ENCODE measurements at regions not wholly inside any gene's neighbourhood (a gene's known extent, or its start where the extent isn't known, plus 50 kb on each side); places are given as distances from the start of the nearest gene placed in this dataset.
"Not testable (repeated sequence)": the region's sequence is repeated elsewhere in the genome, so short reads cannot be mapped to it uniquely, and the experiment has no call there.

DNA sequence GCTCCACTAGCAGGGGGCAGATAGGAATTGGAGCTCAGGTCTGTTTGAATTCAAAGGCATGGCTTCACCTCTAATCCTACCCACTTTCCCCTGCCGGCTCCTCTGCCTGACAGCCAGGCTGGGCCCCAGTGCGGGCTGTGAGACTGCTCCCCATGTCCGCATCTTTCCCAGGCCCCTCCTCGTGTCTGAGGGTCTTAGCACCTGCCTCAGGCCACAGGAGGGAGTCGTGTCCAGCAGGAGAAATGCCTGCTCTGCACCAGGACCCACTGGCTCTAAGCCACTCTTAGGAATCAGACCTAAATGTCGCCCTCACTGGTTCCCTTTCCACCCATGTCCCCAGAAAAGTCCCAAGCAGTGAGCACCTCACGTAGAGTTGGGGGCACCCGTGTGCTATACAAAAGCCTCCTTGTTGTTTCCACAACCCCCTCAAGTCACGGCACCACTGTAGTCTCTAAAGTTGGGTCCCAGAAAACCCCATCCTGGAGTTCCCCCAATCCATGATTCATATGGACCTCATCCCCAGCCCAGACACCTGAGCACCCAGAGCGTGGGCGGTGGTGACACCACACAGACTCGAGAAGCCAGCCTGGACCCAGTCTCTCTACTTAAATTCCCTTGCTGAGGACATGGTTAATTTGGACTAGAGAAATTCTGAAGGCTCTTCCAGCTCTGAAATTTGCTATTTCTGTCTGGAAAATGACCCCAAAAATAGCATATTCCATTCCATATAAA, 466.4 kb upstream of the ZMIZ1 start:
- DNase-seq = no peak

DNA sequence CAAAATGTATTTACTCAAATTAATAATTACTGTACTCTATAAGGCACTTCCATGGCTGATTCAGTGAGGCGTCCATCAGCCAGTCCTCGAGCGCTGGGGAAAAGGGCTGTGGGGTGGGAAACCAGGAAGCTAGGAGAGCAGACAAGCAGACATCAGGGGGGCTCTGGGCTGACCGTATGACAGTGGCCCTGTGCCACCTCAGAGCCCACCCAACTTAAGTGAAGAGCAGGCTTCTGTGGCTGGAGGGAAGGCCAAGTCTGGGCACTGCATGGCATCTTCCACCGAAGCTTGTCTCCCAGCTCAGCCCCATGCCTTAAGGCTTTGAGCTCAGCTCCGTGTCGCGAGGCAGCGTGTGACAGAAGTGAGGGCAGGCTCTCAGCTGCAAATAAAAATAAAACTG, 464.5 kb upstream of the ZMIZ1 start:
- DNase-seq = no peak

DNA sequence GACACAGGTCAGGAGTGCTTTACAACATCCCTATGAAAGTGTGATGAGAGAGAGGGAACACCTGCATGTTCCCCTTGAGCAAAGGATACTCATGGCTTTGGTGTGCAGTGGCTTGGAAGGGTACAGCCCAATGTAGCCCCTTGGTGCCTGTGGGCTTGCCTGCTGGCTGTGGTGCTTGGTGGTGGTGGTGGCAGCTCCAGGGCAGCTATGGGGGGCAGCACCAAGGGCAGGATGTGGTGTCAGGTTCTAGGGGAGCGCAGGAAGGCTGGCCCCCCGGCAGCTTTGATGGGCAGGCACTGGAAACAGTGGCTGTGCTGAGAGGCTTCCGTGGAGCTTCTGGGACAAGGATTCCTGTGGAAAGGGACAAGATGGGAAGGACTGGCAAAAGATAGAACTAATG, 464.0 kb upstream of the ZMIZ1 start:
- DNase-seq = no peak

DNA sequence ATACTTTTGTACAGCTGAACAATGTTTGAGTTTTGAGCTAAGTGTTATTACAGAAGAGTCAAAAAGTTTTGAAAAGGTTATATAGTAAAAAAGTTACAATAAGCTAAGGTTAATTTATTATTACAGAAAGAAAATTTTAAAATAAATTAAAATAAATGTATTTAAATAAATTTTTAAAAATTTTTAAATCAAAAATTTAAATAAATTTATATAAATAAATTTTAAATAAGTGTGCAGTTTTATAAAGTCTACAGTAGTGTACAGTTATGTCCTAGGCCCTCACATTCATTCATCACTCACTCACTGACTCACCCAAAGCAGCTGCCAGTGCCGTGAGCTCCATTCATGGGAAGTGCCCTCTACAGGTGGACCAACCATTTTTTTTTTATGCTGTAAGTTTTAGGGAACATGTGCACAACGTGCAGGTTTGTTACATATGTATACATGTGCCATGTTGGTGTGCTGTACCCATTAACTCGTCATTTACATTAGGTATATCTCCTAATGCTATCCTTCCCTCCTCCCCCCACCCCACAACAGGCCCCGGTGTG, 462.9 kb upstream of the ZMIZ1 start:
- no peak for DNase-seq

DNA sequence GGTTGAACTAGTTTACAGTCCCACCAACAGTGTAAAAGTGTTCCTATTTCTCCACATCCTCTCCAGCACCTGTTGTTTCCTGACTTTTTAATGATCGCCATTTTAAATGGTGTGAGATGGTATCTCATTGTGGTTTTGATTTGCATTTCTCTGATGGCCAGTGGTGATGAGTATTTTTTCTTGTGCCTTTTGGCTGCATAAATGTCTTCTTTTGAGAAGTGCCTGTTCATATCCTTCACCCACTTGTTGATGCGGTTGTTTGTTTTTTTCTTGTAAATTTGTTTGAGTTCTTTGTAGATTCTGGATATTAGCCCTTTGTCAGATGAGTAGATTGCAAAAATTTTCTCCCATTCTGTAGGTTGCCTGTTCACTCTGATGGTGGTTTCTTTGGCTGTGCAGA, 462.0 kb upstream of the ZMIZ1 start:
- DNase-seq = not testable (repeated sequence)

DNA sequence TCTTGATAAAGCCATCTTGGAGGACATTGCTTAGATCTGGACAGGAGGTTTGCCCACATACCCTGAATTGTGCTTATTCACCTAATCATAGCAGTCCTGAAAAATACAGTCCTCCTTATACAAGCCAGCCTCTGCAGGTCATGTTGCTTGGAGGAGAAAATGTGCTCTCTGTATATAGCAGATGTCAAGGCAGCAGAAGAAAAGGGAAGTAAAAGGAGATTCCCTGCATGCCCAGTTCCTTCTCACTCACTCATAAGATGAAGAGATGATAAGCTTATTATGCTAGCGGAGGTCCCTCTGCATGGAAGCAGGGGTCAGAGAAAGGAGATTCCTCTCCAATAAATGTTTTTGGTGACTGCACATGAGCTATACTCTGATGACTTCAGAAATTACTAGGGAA, 458.8 kb upstream of the ZMIZ1 start:
- no peak for DNase-seq

DNA sequence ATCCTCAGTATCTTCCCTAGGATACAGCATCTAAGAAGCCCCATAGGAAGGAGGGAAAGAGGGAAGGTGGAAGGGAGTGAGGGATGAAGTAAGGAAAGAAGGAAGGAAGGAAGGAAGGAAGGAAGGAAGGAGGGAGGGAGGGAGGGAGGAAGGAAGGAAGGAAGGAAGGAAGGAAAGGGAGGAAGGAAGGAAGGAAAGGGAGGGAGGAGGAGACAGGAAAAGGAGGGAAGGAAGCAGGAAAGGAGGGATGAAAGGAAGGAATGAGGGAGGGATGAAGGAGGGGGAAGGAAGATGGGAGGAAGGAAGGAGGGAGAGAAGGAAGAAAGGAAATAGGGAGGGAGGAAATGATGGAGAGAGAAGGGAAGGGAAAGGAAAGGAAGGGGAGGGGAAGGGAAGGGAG, 455.6 kb upstream of the ZMIZ1 start:
- DNase-seq = no peak

DNA sequence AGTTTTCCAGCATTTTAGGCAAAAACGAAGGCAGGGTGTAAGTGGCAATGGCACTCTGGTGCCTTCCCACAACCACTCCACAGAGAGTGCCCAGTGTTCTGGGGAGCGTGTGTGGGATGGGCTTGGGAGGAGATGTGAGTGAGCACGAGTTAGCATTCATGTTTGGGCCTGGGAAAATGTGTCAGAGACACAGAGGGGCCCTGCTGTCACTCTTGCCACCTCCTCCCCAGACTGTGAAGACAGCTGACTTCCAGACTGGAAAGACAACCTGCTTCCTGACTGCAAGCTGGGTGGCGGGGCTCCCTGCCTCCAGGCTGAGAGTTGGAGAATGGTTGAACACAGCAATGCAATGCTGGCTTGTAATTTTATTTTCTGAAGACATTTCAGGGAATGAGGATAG, 454.5 kb upstream of the ZMIZ1 start:
- DNase-seq = no peak

DNA sequence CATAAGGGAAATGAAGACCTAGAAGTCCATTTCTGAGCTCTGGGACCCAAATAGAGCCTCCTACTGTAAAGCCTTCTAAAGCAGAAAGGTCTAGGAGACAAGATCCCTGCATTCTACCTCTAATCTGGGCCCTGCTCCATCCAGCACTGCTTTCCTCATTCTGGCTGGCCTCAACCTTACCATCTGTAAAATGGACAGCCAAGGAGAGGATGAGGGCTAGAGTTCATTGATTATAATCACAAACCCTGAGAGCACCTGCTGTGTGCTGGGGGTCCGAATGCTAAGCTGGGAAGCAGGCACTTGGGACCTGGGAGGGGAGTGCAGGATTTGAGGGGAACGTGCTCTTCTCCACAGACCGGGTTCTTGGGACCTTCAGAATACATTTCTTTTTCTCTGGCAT, 454.0 kb upstream of the ZMIZ1 start:
- DNase-seq = no peak

DNA sequence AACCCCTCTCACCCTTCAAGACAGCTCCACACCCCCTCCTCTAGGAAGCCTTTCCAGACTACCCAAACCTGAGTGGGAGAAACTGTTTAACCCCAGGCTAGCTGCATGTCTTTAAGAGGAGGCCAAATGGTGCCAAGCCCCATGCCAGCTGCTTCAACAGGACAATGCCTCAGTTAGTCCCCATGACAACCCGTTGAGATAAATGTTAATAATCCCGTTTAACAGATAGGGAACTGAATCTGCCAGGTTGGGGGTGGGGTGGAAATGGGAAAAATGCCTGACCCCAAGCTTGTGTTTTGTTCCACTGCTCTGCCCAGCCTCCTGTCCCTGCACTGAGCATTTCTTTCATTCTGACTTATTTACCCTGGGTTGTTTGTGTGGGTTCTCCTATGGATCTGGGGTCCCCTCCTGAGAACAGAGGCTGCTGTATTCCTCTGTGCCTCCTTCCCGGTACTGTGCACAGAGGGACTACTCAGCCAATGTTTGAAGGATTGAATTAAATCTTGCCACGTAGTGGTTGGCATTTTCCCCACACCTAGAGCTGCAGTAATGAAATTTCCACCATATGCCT, 452.6 kb upstream of the ZMIZ1 start:
- no peak for DNase-seq

DNA sequence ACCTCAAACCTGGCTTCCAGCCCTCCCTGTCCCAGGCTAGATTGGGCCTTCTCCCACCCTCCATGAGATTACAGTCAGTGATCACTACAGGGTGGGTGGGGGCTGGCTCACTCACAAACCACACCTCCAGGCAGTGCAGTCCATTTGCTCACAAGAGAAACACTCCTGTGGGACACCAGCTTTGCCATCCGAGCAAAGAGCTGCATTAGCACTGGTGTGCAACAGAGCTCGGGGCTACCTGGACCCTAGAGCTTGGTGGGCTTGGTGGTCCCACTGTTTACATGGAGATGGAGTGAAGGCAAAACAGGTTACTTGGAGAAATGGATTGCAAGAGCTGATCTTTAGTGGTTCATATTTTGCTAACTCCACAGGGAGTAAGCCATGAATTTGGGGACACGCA, 451.7 kb upstream of the ZMIZ1 start:
- no peak for DNase-seq

DNA sequence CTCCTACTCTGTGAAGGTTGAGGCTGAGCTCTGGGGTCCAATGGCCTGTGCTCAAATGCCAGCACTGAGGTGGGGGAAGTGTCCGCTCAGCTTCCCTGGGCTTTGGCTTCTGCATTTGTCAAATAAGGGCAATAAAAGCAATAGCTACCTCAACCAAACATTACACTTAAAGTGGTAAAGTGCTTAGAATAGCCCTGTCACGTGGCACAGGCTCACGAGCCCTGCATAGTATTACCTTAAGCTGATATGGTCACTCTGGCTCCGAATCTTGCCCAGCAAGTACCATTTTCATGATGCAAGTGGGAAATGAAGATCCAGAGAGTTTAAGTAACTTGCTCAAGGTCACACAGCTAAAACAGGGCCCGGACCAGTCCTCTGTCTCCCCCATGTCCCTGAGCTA, 451.1 kb upstream of the ZMIZ1 start:
- no peak for DNase-seq

DNA sequence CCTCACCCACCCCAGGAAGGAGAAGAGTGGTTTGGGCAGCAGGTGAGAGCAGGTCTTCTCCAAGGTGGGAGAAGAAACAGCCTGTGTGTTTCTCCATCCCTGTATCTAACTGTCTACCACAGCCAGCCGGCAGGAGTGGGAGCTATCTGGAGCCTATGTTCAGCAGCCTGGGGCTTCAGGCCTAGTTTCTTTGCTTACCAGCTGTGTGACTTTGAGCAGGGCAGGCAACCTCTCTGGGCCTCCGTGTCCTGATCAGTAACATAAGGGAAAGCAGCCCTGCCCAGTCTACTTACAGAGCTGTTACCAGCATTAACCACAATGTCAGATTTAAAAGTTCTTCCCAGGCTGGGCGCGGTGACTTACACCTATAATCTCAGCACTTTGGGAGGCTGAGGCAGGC, 450.7 kb upstream of the ZMIZ1 start:
- DNase-seq = no peak

DNA sequence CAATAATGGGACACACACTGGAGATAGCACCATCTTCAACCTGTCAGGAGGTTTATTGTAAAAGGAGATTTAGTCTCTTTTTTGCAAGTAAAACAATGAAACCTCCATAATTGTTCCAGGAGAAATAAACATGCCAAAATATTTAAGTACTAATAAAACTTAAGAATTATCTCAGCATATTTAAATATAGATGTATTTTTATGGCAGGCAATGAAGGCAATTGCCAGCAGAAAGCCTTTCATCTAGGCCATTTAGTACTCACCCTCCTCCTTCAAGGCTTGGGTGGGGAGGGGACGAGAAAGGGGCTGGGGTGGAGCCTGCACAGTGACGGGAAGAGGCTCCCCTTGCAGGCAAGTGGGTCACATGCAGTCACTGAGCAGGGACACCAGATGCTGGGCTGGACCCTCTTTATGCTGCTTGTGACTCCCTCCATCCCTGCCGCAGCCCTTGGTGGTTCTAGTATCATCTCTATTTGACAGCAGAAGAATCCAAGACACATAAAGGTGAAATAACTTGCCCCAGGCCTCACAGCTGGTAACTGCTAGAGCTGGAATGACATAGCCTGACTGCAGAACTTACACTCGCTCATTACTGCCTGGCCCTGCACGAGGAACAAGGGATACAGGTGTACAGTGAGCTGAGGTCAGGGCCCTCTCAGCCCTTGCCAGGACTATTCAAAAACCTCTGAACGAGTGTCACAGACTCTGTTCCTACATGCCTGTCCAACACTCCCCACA, 449.5 kb upstream of the ZMIZ1 start:
- DNase-seq = no peak

DNA sequence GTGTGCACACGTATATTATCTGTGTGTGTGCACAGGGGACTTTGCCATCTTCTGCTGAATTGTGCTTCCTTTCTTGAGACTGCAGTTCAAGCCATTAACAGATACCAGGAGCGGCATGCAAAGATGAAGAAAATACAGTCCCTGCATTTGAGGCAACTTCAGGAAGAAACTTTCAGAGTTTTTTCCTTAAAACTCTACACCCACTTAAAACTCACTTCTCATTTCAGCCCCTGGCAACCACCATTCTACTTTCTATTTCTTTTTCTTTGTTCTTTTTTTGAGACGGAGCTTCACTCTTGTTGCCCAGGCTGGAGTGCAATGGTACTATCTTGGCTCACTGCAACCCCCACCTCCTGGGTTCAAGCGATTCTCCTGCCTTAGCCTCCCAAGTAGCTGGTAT, 448.9 kb upstream of the ZMIZ1 start:
- no peak for DNase-seq

DNA sequence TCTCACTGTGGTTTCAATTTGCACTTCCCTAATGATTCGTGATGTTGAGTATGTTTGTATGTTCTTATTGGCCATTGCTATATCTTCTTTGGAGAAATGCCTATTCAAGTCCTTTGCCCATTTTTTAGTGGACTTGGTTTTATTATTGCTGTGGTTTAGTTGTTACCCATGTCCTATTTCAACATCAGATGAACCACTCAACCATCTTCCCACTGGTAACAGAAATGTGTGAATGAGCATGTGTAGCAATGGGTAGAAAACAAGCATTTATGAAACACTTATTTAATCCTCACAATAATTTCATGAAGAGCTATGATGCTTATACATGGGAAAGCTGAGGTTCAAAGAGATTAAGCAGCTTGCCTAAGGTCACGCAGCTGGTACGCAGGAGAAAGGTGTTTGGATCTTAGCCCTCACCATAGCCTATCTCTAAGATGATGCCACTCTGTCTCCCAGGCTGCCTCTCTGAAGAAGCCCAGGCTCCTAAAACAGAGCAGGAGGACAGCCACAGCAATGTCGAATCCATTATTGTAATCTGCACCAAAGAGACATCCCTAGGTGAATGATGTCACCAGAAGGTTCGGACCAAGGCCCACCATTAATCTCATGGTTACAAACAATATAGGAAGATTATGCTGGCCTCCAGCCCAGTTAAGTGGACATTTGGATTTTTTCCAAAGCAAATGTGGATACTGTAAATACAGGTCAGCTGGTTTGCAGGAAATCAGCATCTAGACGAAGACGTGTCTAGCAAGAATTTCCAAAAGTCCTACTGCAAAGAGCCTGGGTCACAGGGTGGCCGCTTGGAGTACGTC, 447.6 kb upstream of the ZMIZ1 start:
- DNase-seq = no peak

DNA sequence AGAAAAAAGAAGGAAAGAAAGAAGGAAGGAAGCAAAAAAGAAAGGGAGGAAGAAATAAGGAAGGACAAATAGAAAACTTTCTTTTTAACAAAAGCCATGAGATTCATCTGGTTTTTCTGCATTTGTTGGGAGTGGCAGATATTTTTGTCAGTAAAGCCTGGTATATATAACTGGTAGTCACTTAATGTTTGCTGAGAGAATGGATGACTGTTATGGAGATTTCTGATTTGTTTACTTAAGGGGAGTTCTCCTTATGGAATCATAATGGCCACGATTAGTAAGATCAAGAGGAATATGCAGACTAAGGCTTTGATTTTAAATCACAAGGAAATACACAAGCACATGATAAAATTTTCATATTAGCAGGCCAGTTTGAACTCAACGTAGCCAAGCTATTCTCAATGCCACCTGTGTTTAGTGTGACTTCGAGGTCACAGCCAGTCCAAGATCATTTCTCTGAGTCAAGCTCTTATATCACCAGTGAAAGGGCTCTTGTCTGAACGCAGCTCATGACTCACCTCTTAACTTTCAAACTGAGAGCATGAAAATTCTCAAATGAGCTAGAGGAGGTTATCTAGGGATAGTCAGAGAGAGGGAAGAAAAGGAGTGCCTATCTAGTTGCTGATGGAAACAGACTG, 445.1 kb upstream of the ZMIZ1 start:
- no peak for DNase-seq

DNA sequence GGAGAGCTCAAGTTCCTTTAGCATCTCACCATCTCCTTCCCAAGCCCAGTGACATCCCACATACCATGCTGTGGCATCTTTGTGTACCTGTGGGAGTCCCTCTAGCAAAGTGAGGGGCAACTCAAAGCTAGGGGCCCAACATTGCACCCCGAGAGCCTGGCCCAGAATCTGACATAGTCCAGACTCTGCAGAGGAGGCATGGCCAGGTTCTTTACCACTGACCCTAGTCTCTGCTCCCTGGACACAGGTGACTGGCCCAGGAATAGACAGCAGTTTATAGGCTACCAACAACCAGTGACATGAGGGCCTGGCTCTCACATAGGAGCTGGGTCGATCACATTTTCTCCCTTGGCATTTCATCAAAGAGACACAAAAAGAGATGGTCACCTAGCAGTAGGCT, 444.0 kb upstream of the ZMIZ1 start:
- no peak for DNase-seq

DNA sequence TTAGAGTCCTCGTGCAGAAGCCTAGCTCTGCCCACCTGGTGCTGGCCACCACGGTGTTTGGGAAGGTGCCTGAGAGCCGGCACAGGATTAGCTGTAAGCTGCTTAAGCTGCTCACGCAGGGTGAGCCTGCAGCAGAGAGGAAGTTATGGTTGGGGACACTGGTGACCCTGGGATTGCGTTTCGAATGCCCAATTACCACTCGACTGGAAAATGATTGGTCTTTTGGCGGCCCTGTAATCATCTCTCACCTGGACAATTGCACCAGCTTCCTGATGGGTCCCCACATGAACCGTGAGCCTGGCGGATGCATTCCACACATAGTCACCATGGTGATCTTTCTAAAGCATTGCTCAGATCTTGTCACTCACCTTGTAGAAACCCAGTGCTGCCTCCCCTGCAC, 442.3 kb upstream of the ZMIZ1 start:
- no peak for DNase-seq

DNA sequence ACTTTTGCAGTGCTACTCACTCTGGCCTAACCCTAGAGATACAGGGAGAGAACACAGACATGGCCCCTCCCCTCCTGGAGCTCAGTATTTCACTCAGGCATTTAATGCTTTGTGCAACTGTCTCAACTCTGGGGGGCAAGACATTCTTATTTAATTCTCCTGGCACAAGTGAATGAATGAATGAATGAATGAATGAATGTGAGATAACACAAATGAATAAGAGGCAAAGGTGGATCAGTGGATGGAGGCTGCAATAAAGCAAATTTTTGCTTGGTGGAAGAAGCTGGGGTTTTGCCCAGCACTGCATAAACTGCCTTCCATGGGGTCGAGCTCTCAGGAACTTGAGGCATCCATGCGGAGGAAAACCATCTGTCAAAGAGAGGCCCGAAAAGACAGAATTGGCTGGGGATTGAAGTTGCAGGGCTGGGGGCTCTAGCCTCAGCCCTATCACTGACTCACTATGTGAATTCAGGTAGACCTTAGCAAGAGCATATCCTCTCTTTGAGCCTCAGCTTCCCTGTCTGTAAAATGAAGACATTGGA, 441.4 kb upstream of the ZMIZ1 start:
- DNase-seq = no peak

DNA sequence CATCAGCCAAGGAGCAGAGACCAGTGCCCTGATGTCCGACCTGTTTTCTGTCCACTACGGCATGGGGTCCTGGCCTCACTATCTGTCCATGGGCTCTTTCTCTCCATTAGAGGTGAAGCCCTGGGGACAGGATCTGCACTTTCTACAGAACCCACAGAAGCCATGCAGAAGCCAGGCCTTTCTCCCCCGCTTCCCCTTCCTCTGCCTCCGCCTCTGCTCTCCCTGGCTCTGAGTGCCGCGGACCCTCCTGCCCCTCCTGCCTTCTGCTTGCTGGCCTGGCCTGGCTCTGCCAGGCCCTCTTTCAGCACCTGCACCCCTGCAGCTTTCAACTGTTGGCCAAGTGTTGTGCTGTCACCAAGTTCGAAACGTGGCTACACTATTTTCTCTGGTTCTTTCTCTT, 439.8 kb upstream of the ZMIZ1 start:
- DNase-seq = no peak

DNA sequence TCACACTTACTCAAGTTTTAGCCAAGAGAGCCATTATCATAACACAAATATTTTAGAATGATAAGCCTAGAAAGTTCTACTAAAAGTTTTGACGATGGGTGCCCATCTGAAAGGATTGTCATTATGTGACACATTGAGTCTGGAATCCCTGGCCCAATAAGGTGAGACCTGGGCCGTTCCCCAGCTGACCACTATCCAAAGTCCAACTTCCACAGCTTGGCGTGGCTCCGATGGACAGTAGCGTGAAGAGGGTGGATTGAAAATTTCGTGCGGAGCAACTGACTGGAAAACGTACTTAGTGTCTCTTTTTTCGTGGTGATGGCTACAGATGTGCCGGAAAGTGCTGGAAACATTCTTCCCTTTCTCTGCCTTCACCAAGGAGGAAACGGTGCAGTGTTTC, 439.0 kb upstream of the ZMIZ1 start:
- no peak for DNase-seq

Measured in stimulated activated naive CD4-positive, alpha-beta T cell treated with Interleukin-2 at 50 U/mL for 16 hours (primary cell).